GM12878 (cell line): ENCODE measurements at regions not wholly inside any gene's neighbourhood (a gene's known extent, or its start where the extent isn't known, plus 50 kb on each side); places are given as distances from the start of the nearest gene placed in this dataset.

Experiments used
- ATAC-seq: fragments of 200-7000 bp; cut with Tn5 transposase; 3 replicates; pipeline ENCODE4 v1.9.1; 2020; ENCODE audit warnings: mild to moderate bottlenecking, moderate library complexity
- BruUV-seq: library from RNA; stranded (reverse); fragments of 400-500 nt; replicated peaks from 2 replicates; lab custom pipeline; 2021; lab: Mats Ljungman, UMichigan
- CTCF ChIA-PET: fragments of 300-600 bp; sonication (Branson Sonifier 250); formaldehyde crosslinking; extraction: SDS; loops from one replicate; lab custom pipeline; 2021; ENCODE audit warnings: inconsistent platforms; lab: Yijun Ruan, JAX
- POLR2A ChIA-PET: fragments of 350-600 bp; formaldehyde crosslinking; extraction: SDS; loops from one replicate; lab custom pipeline; 2021; ENCODE audit warnings: inconsistent platforms; lab: Charles Lee
- RAD21 ChIA-PET: fragments of 300-600 bp; sonication (Branson Sonifier 250); formaldehyde crosslinking; loops from one replicate; lab custom pipeline; 2023; ENCODE audit warnings: antibody characterized with exemption; ENCODE audit not compliant: unreplicated experiment; lab: Charles Lee
- SMC1A ChIA-PET: fragments of 300-600 bp; sonication (Branson Sonifier 250); formaldehyde crosslinking; loops from one replicate; lab custom pipeline; 2023; ENCODE audit not compliant: unreplicated experiment, uncharacterized antibody; lab: Charles Lee
- DNase-seq: peaks from one replicate; pipeline ENCODE4 v3.0.0-alpha.2; 2011; ENCODE audit warnings: low read depth, low spot score
- FAIRE-seq: peaks from 3 replicates; lab custom pipeline; 2011; peaks lifted over from hg19 to GRCh38; lab: Jason Lieb, UNC
- H2AFZ ChIP-seq: 2 replicates; pipeline ENCODE4 v1.6.0; 2011; ENCODE audit warnings: low read depth, low read length, control low read depth; ENCODE audit not compliant: control insufficient read depth
- H3K27ac ChIP-seq: 2 replicates; pipeline ENCODE4 v1.5.1; 2011; ENCODE audit warnings: control low read depth; ENCODE audit not compliant: control insufficient read depth, insufficient read depth
- H3K27me3 ChIP-seq, 2 experiments: replicated peaks in 1 of 2; 2 replicates each; pipeline versions ENCODE4 v1.6.0 to v1.6.1; 2011; ENCODE audit warnings: low read length in 1 of 2; ENCODE audit not compliant: control insufficient read depth in 2 of 2, insufficient read depth in 2 of 2
- H3K36me3 ChIP-seq, 2 experiments: 2 replicates each; pipeline ENCODE4 v1.5.1; 2011; ENCODE audit warnings: low read length in 1 of 2; ENCODE audit not compliant: control insufficient read depth in 2 of 2, insufficient read depth in 2 of 2
- H3K4me1 ChIP-seq: 2 replicates; pipeline ENCODE4 v1.6.1; 2011; ENCODE audit warnings: mild to moderate bottlenecking, low read length, moderate library complexity, mixed read lengths; ENCODE audit not compliant: control insufficient read depth, insufficient read depth
- H3K4me2 ChIP-seq: 2 replicates; pipeline ENCODE4 v1.6.0; 2011; ENCODE audit warnings: control low read depth; ENCODE audit not compliant: control insufficient read depth, insufficient read depth
- H3K4me3 ChIP-seq: fragments of 200-600 bp; sonication (generic); 2 replicates; pipeline ENCODE4 v1.5.1; 2016
- H3K79me2 ChIP-seq: 2 replicates; pipeline ENCODE4 v1.6.0; 2011; ENCODE audit warnings: low read length; ENCODE audit not compliant: control insufficient read depth, insufficient read depth
- H3K9ac ChIP-seq: 2 replicates; pipeline ENCODE4 v1.8.0; 2011; ENCODE audit warnings: low read length, control low read depth, mixed read lengths; ENCODE audit not compliant: control insufficient read depth, insufficient read depth
- H3K9me3 ChIP-seq: replicated peaks from 3 replicates; pipeline ENCODE4 v1.5.1; 2011; ENCODE audit warnings: mild to moderate bottlenecking, low read length; ENCODE audit not compliant: control insufficient read depth, insufficient read depth
- H4K20me1 ChIP-seq: 2 replicates; pipeline ENCODE4 v1.6.0; 2011; ENCODE audit not compliant: control insufficient read depth, insufficient read depth
- ATF7 ChIP-seq: fragments of 450-650 bp; IDR thresholded peaks from 2 replicates; pipeline ENCODE4 v1.6.1; 2016; ENCODE audit warnings: low read depth, mild to moderate bottlenecking
- CBFB ChIP-seq: IDR thresholded peaks from 2 replicates; pipeline ENCODE4 v1.6.1; 2016; ENCODE audit warnings: antibody characterized with exemption, low read depth
- CBX3 ChIP-seq: fragments of 200-600 bp; sonication (generic); IDR thresholded peaks from 2 replicates; pipeline ENCODE4 v1.6.1; 2016; ENCODE audit warnings: low read depth, borderline replicate concordance
- EGR1 ChIP-seq, 2 experiments: IDR thresholded peaks; 1 replicate in 1 of 2; 2 replicates in 1 of 2; pipeline ENCODE4 v1.6.1; 2011 to 2012; ENCODE audit warnings: low read depth in 2 of 2, low read length in 2 of 2, borderline replicate concordance in 1 of 2, mild to moderate bottlenecking in 1 of 2, moderate library complexity in 1 of 2
- IRF3 ChIP-seq: fragments of 450-650 bp; IDR thresholded peaks from 2 replicates; pipeline ENCODE4 v1.6.1; 2014; ENCODE audit warnings: mild to moderate bottlenecking
- NR2C1 ChIP-seq: fragments of 450-650 bp; IDR thresholded peaks from 2 replicates; pipeline ENCODE4 v1.6.1; 2017; ENCODE audit warnings: antibody characterized with exemption, mild to moderate bottlenecking, moderate library complexity
- POU2F2 ChIP-seq: IDR thresholded peaks from 3 replicates; pipeline ENCODE4 v1.6.1; 2011; ENCODE audit warnings: low read depth, mild to moderate bottlenecking, low read length, borderline replicate concordance
- REST ChIP-seq: IDR thresholded peaks from 2 replicates; pipeline ENCODE4 v1.6.1; 2012; ENCODE audit warnings: mild to moderate bottlenecking, low read depth, low read length
- RFX5 ChIP-seq: IDR thresholded peaks from 2 replicates; pipeline ENCODE4 v1.6.1; 2011; ENCODE audit warnings: low read depth, low read length, improper control_type of control experiment
- USF1 ChIP-seq: IDR thresholded peaks from 2 replicates; pipeline ENCODE4 v1.6.1; 2011; ENCODE audit warnings: borderline replicate concordance, low read depth, mild to moderate bottlenecking, moderate library complexity, mixed read lengths, low read length; ENCODE audit not compliant: insufficient read depth; ENCODE audit errors: extremely low read length
- YBX1 ChIP-seq: fragments of 450-650 bp; IDR thresholded peaks from 2 replicates; pipeline ENCODE4 v1.6.1; 2016; ENCODE audit warnings: antibody characterized with exemption
- ZBED1 ChIP-seq: IDR thresholded peaks from 2 replicates; pipeline ENCODE4 v1.6.1; 2016; ENCODE audit warnings: borderline replicate concordance
- WGBS: methylation state at CpG from one replicate; pipeline ENCODE4 v1.1.6; 2016; ENCODE audit warnings: low lambda C conversion rate; ENCODE audit not compliant: insufficient replicate concordance, insufficient coverage; ENCODE audit errors: missing lambda C conversion rate; 5-methylcytosine and 5-hydroxymethylcytosine counted together
- in situ Hi-C: fragments of 300-500 bp; cut with MboI; formaldehyde crosslinking; loops from 9 replicates; pipeline ENCODE4 v1.14.3; 2018; ENCODE audit warnings: mixed read lengths
- intact Hi-C: fragments of 100-400 bp; cut with micrococcal nuclease; formaldehyde crosslinking; loops from one replicate; pipeline ENCODE4 v1.14.2; 2022; ENCODE audit not compliant: unreplicated experiment
- TF ChIP-seq, protein P1 (sequence below): IDR thresholded peaks from 2 replicates; pipeline ENCODE4 v1.6.1; 2011; ENCODE audit warnings: mild to moderate bottlenecking, low read depth, low read length, moderate library complexity; ENCODE audit not compliant: insufficient replicate concordance

DNA sequence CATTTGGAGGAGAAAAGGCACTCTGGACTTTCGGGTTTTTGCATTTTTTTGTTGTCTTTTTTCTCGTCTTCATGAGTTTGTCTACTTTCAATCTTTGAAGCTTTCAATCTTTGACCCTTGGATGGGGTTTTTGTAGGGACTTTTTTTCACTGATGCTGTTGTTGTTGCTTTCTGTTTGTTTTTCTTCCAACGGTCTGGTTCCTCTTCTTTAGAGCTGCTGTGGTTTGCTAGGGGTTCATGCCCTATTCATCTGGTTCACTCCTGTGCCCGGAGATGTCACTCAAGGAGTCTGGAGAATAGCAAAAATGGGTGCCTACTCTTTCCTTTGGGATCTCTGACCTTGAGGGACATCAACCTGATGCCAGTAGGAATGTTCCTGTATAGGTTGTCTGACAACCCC, 378.6 kb upstream of the TYRP1 start (continued):
- TF ChIP-seq USF1 (no peak), YBX1 (no peak)

GRCh38 chr9:12318732-12319685, 374.2 kb upstream of the TYRP1 start:
- ChIA-PET POLR2A (no interaction called here), SMC1A (interaction anchor here (1.0 to 1.2 kb wide), 2 partner anchors 10 to 13 kb away, joined by 3 to 7 read pairs; no protein-coding TSS in a partner anchor), CTCF (interaction anchor here (0.9 to 1.6 kb wide), 2 partner anchors 10 to 13 kb away, joined by 3 read pairs; no protein-coding TSS in a partner anchor), RAD21 (no interaction called here)
- H3K9me3 ChIP-seq = no peaks in the 10 kb centered on the region
- H4K20me1 ChIP-seq = no peaks in the 10 kb centered on the region
- no peaks in the 10 kb centered on the region for H3K27me3 ChIP-seq
- ATAC-seq (no peak), FAIRE-seq (no peak), DNase-seq (no peak)
- no peak overlapping the region for H3K27ac ChIP-seq
- intact Hi-C loops (no loop called here), in situ Hi-C loops (no loop called here)
- whole genome bisulfite sequencing = 35% methylated on average over 4 of the region's 4 CpGs
- no peak overlapping the region for H2AFZ ChIP-seq
- no peak overlapping the region for H3K4me2 ChIP-seq
- no peaks in the 10 kb centered on the region for H3K36me3 ChIP-seq
- no peaks in the 10 kb centered on the region for H3K4me1 ChIP-seq
- H3K9ac ChIP-seq = no peak overlapping the region
- H3K4me3 ChIP-seq = no peak overlapping the region
- no TSS peak for BruUV-seq
- H3K79me2 ChIP-seq = no peaks in the 10 kb centered on the region
- TF ChIP-seq IRF3 (no peak), NR2C1 (no peak), ZBED1 (no peak), CBX3 (no peak), RFX5 (no peak), POU2F2 (no peak), ATF7 (no peak), EGR1 (IDR thresholded peaks at IDR 0.05; ENCODE audit: borderline replicate concordance in 1 of 2, low read depth in 2 of 2, low read length in 2 of 2) (no peak), REST (no peak), USF1 (no peak), CBFB (no peak)
- TF ChIP-seq, protein P1, sequence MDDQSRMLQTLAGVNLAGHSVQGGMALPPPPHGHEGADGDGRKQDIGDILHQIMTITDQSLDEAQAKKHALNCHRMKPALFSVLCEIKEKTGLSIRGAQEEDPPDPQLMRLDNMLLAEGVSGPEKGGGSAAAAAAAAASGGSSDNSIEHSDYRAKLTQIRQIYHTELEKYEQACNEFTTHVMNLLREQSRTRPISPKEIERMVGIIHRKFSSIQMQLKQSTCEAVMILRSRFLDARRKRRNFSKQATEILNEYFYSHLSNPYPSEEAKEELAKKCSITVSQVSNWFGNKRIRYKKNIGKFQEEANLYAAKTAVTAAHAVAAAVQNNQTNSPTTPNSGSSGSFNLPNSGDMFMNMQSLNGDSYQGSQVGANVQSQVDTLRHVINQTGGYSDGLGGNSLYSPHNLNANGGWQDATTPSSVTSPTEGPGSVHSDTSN = no peak
